ENCODE measurements at regions not wholly inside any gene's neighbourhood (a gene's known extent, or its start where the extent isn't known, plus 50 kb on each side); places are given as distances from the start of the nearest gene placed in this dataset.

GRCh38 chr22:26981541-26981940 lies 324.2 kb downstream of the MIAT start:
- no peak for TF ChIP-seq CTCF (IDR thresholded peaks at IDR 0.05; ENCODE audit: insufficient read depth, low read depth, low read length)
- no peak for DNase-seq (ENCODE audit: low read depth)
- no peak overlapping the region for H3K4me3 ChIP-seq (ENCODE audit: low read depth, low read length)

DNA sequence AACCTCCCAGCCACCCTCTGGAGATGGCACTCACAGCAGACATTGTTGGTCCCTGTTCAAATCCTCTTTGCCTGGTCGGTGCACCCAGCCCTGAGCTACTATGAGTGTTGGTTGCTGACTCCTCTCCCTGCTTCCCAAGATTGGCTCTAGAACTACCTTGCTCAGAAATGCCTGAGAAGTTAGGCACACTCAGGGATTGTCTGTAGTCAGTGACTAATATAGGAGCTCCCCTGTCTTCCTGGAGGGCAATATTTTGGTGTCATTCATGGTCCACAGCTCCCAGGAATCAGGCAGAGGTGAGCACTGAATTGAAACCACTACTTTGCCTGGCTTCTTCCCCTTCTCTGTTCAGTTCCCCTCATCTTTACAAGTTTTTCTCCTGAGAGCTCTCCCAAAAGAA lies 325.9 kb downstream of the MIAT start:
- no peak for TF ChIP-seq CTCF (IDR thresholded peaks at IDR 0.05; ENCODE audit: insufficient read depth, low read depth, low read length)
- no peak for DNase-seq (ENCODE audit: low read depth)
- no peak overlapping the region for H3K4me3 ChIP-seq (ENCODE audit: low read depth, low read length)

DNA sequence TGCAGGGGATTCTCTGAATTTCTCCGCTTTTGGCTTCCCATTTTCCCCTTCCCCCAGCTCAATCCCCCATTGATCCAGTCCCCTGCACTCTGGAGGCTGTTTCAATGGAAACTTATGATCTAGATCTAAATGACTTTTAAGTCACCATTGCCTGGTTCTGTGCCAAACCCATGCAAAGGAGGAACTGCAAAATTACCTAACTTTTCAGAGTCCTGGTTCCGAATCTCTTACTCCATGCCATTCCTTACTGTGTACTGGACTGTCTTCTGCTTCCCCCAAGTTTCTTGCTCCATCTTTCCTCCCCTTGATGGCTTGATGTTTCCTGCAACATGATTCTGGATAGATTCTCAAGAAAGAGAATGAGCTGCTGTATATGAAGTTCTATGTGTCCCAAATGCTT lies 327.8 kb downstream of the MIAT start:
- no peak overlapping the region for H3K4me3 ChIP-seq (ENCODE audit: low read depth, low read length)
- DNase-seq (ENCODE audit: low read depth), result no peak
- TF ChIP-seq CTCF (IDR thresholded peaks at IDR 0.05; ENCODE audit: insufficient read depth, low read depth, low read length), result no peak

DNA sequence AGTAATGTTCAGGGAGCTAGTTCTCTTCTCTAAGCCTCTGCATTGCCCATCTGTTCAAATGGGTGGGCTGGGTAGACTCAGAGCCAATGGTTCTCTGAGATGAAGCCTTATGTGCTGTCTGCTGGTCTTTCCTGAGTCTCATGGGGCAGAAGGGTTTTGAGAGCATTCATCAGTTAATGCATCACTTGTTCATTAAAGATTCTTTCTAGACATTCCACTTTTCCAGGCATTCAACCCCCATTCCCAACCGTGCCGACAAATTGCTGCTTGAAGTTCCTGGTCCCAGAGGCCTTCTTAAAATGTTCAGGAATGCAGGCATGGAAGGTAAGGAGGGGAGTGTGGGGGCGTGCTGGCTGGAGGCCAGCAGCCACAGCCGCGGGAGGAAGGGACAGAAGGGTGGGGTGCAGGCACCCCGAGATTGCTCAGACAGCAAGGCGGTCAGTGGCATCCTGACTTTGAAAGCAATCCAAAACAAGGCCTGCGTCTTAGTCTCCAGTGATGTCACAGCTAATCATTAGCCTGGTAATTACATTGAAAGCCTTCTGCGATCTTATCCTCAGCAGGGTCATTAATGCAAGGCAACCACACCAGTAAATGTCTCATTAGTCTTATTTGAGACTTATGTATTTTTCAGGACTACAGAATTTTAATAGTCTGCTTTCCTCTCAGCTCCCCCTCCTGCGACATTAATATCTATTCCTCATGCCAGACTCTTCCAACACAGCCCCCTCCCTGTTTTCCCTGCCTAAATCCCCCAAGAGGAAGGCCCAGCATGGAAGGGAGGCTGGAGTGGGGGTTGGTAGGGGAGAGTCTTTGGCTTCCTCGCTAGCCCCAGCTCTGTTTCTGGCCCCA lies 328.8 kb downstream of the MIAT start:
- DNase-seq (ENCODE audit: low read depth), result no peak
- H3K4me3 ChIP-seq (ENCODE audit: low read depth, low read length), result no peak overlapping the region
- TF ChIP-seq CTCF (IDR thresholded peaks at IDR 0.05; ENCODE audit: insufficient read depth, low read depth, low read length), result no peak

DNA sequence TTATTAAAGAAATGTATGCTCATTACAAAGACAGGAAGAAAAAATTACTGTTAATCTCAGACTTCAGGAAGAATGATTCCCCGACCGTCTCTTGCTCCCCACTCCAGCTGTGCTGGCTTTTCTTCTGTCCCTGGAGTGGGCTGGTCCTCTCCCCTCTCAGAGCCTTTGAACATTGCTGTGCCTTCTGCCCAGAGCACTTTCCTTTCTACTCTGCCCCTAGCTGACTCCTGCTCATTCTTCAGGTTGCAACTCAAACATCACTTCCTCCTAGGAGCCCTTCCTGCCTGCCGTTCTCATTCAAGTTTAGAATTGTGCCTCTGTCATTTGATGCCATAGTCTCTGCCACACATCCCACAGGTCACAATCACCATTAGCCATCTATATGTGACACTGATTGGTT lies 329.5 kb downstream of the MIAT start:
- DNase-seq (ENCODE audit: low read depth), result no peak
- no peak for TF ChIP-seq CTCF (IDR thresholded peaks at IDR 0.05; ENCODE audit: insufficient read depth, low read depth, low read length)
- H3K4me3 ChIP-seq (ENCODE audit: low read depth, low read length), result no peak overlapping the region

DNA sequence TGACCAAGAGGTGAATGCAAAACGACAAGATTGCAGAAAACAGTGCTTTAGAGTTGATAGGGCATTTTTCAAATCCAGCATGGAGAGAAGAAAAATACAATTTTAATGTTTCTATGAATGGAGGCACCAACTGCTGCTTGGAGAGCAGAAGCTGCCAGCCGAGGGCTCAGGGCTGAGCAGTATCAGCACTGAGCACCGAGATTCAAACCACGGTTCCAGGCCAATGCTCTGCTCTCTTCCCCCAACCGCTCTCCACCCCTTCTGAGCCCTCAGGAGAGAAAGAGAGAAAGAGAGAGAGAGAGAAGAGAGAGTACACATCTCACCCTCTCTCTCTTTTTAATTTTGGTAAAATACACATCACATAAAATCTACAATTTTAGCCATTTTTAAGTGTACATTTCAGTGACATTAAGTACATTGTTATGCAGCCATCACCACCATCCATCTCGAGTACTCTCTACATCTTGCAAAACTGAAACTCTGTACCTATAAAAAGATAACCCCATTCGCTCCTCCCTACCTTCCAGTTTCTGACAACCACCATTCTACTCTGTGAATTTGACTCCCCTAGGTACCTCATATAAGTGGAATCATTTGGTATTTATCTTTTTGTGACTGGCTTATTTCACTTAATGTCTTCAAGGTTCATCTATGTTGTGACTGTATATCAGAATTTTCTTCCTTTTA lies 333.3 kb downstream of the MIAT start:
- H3K4me3 ChIP-seq (ENCODE audit: low read depth, low read length), result no peak overlapping the region
- TF ChIP-seq CTCF (IDR thresholded peaks at IDR 0.05; ENCODE audit: insufficient read depth, low read depth, low read length), result no peak
- no peak for DNase-seq (ENCODE audit: low read depth)

All from fibroblast of villous mesenchyme (primary cell).